Ishikawa (cell line): ENCODE measurements at regions not wholly inside any gene's neighbourhood (a gene's known extent, or its start where the extent isn't known, plus 50 kb on each side); places are given as distances from the start of the nearest gene placed in this dataset.

Source experiments
- CEBPB ChIP-seq: IDR thresholded peaks from 2 replicates; pipeline ENCODE4 v1.6.1; 2012
- CREB1 ChIP-seq: IDR thresholded peaks from 2 replicates; pipeline ENCODE4 v1.6.1; 2012; ENCODE audit warnings: low read depth
- EGR1 ChIP-seq: IDR thresholded peaks from 2 replicates; pipeline ENCODE4 v1.6.1; 2012
- EP300 ChIP-seq: IDR thresholded peaks from 2 replicates; pipeline ENCODE4 v1.6.1; 2012; ENCODE audit warnings: borderline replicate concordance
- FOXM1 ChIP-seq: IDR thresholded peaks from 2 replicates; pipeline ENCODE4 v1.6.1; 2012; ENCODE audit warnings: low read depth, borderline replicate concordance
- MAX ChIP-seq: IDR thresholded peaks from 2 replicates; pipeline ENCODE4 v1.6.1; 2012
- NFIC ChIP-seq: IDR thresholded peaks from 2 replicates; pipeline ENCODE4 v1.6.1; 2012
- RAD21 ChIP-seq: IDR thresholded peaks from 2 replicates; pipeline ENCODE4 v1.6.1; 2012; ENCODE audit warnings: low read depth
- REST ChIP-seq: IDR thresholded peaks from 2 replicates; pipeline ENCODE4 v1.6.1; 2012; ENCODE audit warnings: low read depth, mild to moderate bottlenecking
- TAF1 ChIP-seq: IDR thresholded peaks from 2 replicates; pipeline ENCODE4 v1.6.1; 2012; ENCODE audit warnings: low read depth, mild to moderate bottlenecking
- TCF12 ChIP-seq: IDR thresholded peaks from 2 replicates; pipeline ENCODE4 v1.6.1; 2012; ENCODE audit warnings: low read depth
- TEAD4 ChIP-seq: IDR thresholded peaks from 2 replicates; pipeline ENCODE4 v1.6.1; 2012
- USF1 ChIP-seq: IDR thresholded peaks from 2 replicates; pipeline ENCODE4 v1.6.1; 2012
- YY1 ChIP-seq: IDR thresholded peaks from 2 replicates; pipeline ENCODE4 v1.6.1; 2012; ENCODE audit warnings: low read depth
- ZBTB7A ChIP-seq: IDR thresholded peaks from 2 replicates; pipeline ENCODE4 v1.6.1; 2012; ENCODE audit warnings: low read depth

- TF ChIP-seq CEBPB: no peak
- no peak for TF ChIP-seq TCF12
- TF ChIP-seq TEAD4: no peak
- no peak for TF ChIP-seq TAF1
- no peak for TF ChIP-seq USF1
- TF ChIP-seq RAD21: no peak
- no peak for TF ChIP-seq YY1
- TF ChIP-seq MAX: no peak
- TF ChIP-seq FOXM1: no peak
- TF ChIP-seq ZBTB7A: no peak
- TF ChIP-seq NFIC: no peak
Observed at GRCh38 chr13:109973279-109973678, 186.9 kb upstream of the IRS2 start.

- no peak for TF ChIP-seq USF1
- TF ChIP-seq MAX: no peak
- no peak for TF ChIP-seq YY1
- no peak for TF ChIP-seq REST
- no peak for TF ChIP-seq EP300
- no peak for TF ChIP-seq TAF1
- TF ChIP-seq RAD21: no peak
Observed at GRCh38 chr13:109971456-109972090, 185.2 kb upstream of the IRS2 start.

- TF ChIP-seq RAD21 (no peak), TAF1 (no peak), NFIC (no peak), CREB1 (no peak), ZBTB7A (no peak), TCF12 (no peak), EGR1 (no peak), TEAD4 (no peak), EP300 (no peak), REST (no peak), USF1 (no peak), YY1 (no peak), FOXM1 (no peak)
Observed at GRCh38 chr13:109971006-109971405, 184.6 kb upstream of the IRS2 start.

- no peak for TF ChIP-seq REST
- TF ChIP-seq RAD21: no peak
- TF ChIP-seq CEBPB: no peak
- no peak for TF ChIP-seq FOXM1
- no peak for TF ChIP-seq NFIC
- no peak for TF ChIP-seq USF1
- TF ChIP-seq CREB1: no peak
- no peak for TF ChIP-seq EGR1
- no peak for TF ChIP-seq ZBTB7A
- TF ChIP-seq EP300: no peak
- TF ChIP-seq YY1: no peak
- TF ChIP-seq TCF12: no peak
- TF ChIP-seq TAF1: no peak
- TF ChIP-seq TEAD4: no peak
- TF ChIP-seq MAX: no peak
Observed at GRCh38 chr13:109968876-109969577, 182.6 kb upstream of the IRS2 start.
